Esophagus muscularis mucosa (tissue), 3 donors: ENCODE measurements at regions not wholly inside any gene's neighbourhood (a gene's known extent, or its start where the extent isn't known, plus 50 kb on each side); places are given as distances from the start of the nearest gene placed in this dataset.

Experiments used
- CTCF ChIP-seq, 3 experiments: fragments of 200-600 bp in 2 of 3; fragments of 450-650 bp in 1 of 3; sonication (generic) in 2 of 3; IDR thresholded peaks; one replicate each; pipeline ENCODE4 v1.5.1; 2017 to 2019; ENCODE audit warnings: antibody characterized with exemption in 3 of 3, mild to moderate bottlenecking in 2 of 3, moderate library complexity in 1 of 3
- POLR2A ChIP-seq: fragments of 450-650 bp; IDR thresholded peaks from one replicate; pipeline ENCODE4 v1.6.1; 2017; ENCODE audit warnings: antibody characterized with exemption, moderate library complexity, mild to moderate bottlenecking, low read depth

- no peak for TF ChIP-seq POLR2A
- TF ChIP-seq CTCF (IDR thresholded peaks at IDR 0.05): no peak
These were observed 1126.4 kb upstream of the CITED2 start for GRCh38 chr6:140500849-140501248.
